Upper lobe of left lung (tissue), 4 donors: ENCODE measurements at regions not wholly inside any gene's neighbourhood (a gene's known extent, or its start where the extent isn't known, plus 50 kb on each side); places are given as distances from the start of the nearest gene placed in this dataset.

ENCODE experiments used
- CTCF ChIP-seq, 6 experiments: fragments of 450-650 bp in 4 of 6; fragments of 200-600 bp in 2 of 6; sonication (generic) in 2 of 6; IDR thresholded peaks; one replicate each; pipeline ENCODE4 v1.5.1; 2016 to 2019; ENCODE audit warnings: antibody characterized with exemption in 6 of 6
- POLR2A ChIP-seq, 4 donors: fragments of 450-650 bp; IDR thresholded peaks; one replicate each; pipeline ENCODE4 v1.5.1; 2016 to 2017; ENCODE audit warnings: antibody characterized with exemption in 4 of 4, mild to moderate bottlenecking in 2 of 4

GRCh38 chr18:34399892-34400291 lies 175.2 kb upstream of the NOL4 start:
- no peak for TF ChIP-seq POLR2A (IDR thresholded peaks at IDR 0.05)
- TF ChIP-seq CTCF (IDR thresholded peaks at IDR 0.05): no peak
